HCT116 (cell line): ENCODE measurements at regions not wholly inside any gene's neighbourhood (a gene's known extent, or its start where the extent isn't known, plus 50 kb on each side); places are given as distances from the start of the nearest gene placed in this dataset.

Experiments used
- ATAC-seq: fragments of 200-7000 bp; cut with Tn5 transposase; 2 replicates; pipeline ENCODE4 v1.9.1; 2020; ENCODE audit warnings: mild to moderate bottlenecking, moderate library complexity
- BruUV-seq: library from RNA; stranded (reverse); fragments of 400-500 nt; replicated peaks from 2 replicates; lab custom pipeline; 2021; lab: Mats Ljungman, UMichigan
- CTCF ChIA-PET: fragments of 300-600 bp; sonication (Branson Sonifier 250); formaldehyde crosslinking; loops from one replicate; lab custom pipeline; 2021; ENCODE audit warnings: antibody characterized with exemption; lab: Charles Lee
- POLR2A ChIA-PET: fragments of 300-600, 350-600 bp; sonication (Branson Sonifier 250); formaldehyde crosslinking; loops from one replicate; lab custom pipeline; 2021; ENCODE audit warnings: antibody characterized with exemption; lab: Charles Lee
- RAD21 ChIA-PET, 2 experiments: fragments of 300-600 bp; sonication (Branson Sonifier 250); formaldehyde crosslinking; loops; one replicate each; lab custom pipeline; 2023; ENCODE audit warnings: low total read pairs in 2 of 2; ENCODE audit not compliant: uncharacterized antibody in 2 of 2, unreplicated experiment in 2 of 2, low non-redundant PET in 1 of 2; lab: Charles Lee
- DNase-seq: peaks from one replicate; pipeline ENCODE4 v3.0.0-alpha.2; 2010; ENCODE audit warnings: low read depth, low spot score
- H2AFZ ChIP-seq: fragments of 200-600 bp; shearing (Covaris generic), sonication (generic); 2 replicates; pipeline ENCODE4 v1.6.1; 2017; ENCODE audit warnings: low read depth, mixed run types, mixed read lengths, antibody characterized with exemption, low read length; ENCODE audit not compliant: poor library complexity, severe bottlenecking
- H3K27ac ChIP-seq: 2 replicates; pipeline ENCODE4 v1.5.1; 2012; ENCODE audit warnings: low read depth, low read length
- H3K27me3 ChIP-seq: fragments of 200-600 bp; sonication (generic); 2 replicates; pipeline ENCODE4 v1.6.1; 2016; ENCODE audit warnings: mixed run types, low read length, mixed read lengths; ENCODE audit not compliant: insufficient read depth
- H3K36me3 ChIP-seq, 2 experiments: fragments of 200-500 bp in 1 of 2; fragments of 200-600 bp in 1 of 2; sonication (Bioruptor generic) in 1 of 2; sonication (generic) in 1 of 2; 2 replicates each; pipeline versions ENCODE4 v1.5.1 to v1.6.1; 2014 to 2016; ENCODE audit warnings: low read length in 2 of 2, inconsistent platforms in 1 of 2, mixed read lengths in 1 of 2, mixed run types in 1 of 2; ENCODE audit not compliant: insufficient read depth in 2 of 2, control insufficient read depth in 1 of 2
- H3K4me1 ChIP-seq, 2 experiments: fragments of 200-600 bp in 1 of 2; sonication (generic) in 1 of 2; 2 replicates each; pipeline versions ENCODE4 v1.5.1 to v1.6.1; 2012 to 2017; ENCODE audit warnings: low read length in 2 of 2, inconsistent platforms in 1 of 2, mild to moderate bottlenecking in 1 of 2, mixed read lengths in 1 of 2, mixed run types in 1 of 2, moderate library complexity in 1 of 2; ENCODE audit not compliant: insufficient read depth in 2 of 2, control insufficient read depth in 1 of 2
- H3K4me2 ChIP-seq: fragments of 200-600 bp; sonication (generic); 2 replicates; pipeline ENCODE4 v1.6.1; 2017; ENCODE audit warnings: mixed run types, low read length, mixed read lengths
- H3K4me3 ChIP-seq, 2 experiments: fragments of 200-600 bp in 1 of 2; sonication (generic) in 1 of 2; replicated peaks in 1 of 2; 2 replicates each; pipeline ENCODE4 v1.5.1; 2011 to 2016; ENCODE audit warnings: low read length in 2 of 2, control low read depth in 1 of 2, low read depth in 1 of 2, mild to moderate bottlenecking in 1 of 2, mixed read lengths in 1 of 2, mixed run types in 1 of 2
- H3K79me2 ChIP-seq: fragments of 200-600 bp; sonication (generic); 2 replicates; pipeline ENCODE4 v1.6.1; 2017; ENCODE audit warnings: mild to moderate bottlenecking, mixed run types, low read length, moderate library complexity, mixed read lengths; ENCODE audit not compliant: insufficient read depth
- H3K9ac ChIP-seq: fragments of 200-600 bp; sonication (generic); 2 replicates; pipeline ENCODE4 v1.6.1; 2016; ENCODE audit warnings: low read length, mixed read lengths
- H3K9me2 ChIP-seq: fragments of 200-600 bp; sonication (generic), shearing (Covaris generic); 2 replicates; pipeline ENCODE4 v1.6.1; 2017; ENCODE audit warnings: mixed run types, mild to moderate bottlenecking, moderate library complexity; ENCODE audit not compliant: insufficient read depth
- H3K9me3 ChIP-seq, 2 experiments: fragments of 200-500 bp in 1 of 2; fragments of 200-600 bp in 1 of 2; sonication (Bioruptor generic) in 1 of 2; sonication (generic) in 1 of 2; 2 replicates each; pipeline ENCODE4 v1.6.1; 2014 to 2017; ENCODE audit warnings: low read length in 2 of 2, mixed read lengths in 2 of 2, inconsistent platforms in 1 of 2, low read depth in 1 of 2, mild to moderate bottlenecking in 1 of 2, mixed run types in 1 of 2, moderate library complexity in 1 of 2; ENCODE audit not compliant: control insufficient read depth in 1 of 2, insufficient read depth in 1 of 2
- H4K20me1 ChIP-seq: fragments of 200-600 bp; sonication (generic), shearing (Covaris generic); 2 replicates; pipeline ENCODE4 v1.6.1; 2017; ENCODE audit warnings: mixed run types, mild to moderate bottlenecking, moderate library complexity; ENCODE audit not compliant: insufficient read depth
- CBX3 ChIP-seq: IDR thresholded peaks from 2 replicates; pipeline ENCODE4 v1.6.1; 2012; ENCODE audit warnings: low read depth
- CEBPB ChIP-seq: IDR thresholded peaks from 2 replicates; pipeline ENCODE4 v1.6.1; 2012; ENCODE audit warnings: low read depth
- JUND ChIP-seq: IDR thresholded peaks from 2 replicates; pipeline ENCODE4 v1.6.1; 2012
- POLR2AphosphoS5 ChIP-seq: IDR thresholded peaks from 2 replicates; pipeline ENCODE4 v1.6.1; 2011; ENCODE audit warnings: mild to moderate bottlenecking, low read depth, low read length, moderate library complexity
- SIN3A ChIP-seq: IDR thresholded peaks from 2 replicates; pipeline ENCODE4 v1.6.1; 2012; ENCODE audit warnings: low read depth
- SRF ChIP-seq: IDR thresholded peaks from 2 replicates; pipeline ENCODE4 v1.6.1; 2012; ENCODE audit warnings: low read depth
- TCF7L2 ChIP-seq: IDR thresholded peaks from 2 replicates; pipeline ENCODE4 v1.7.0; 2011; ENCODE audit warnings: borderline replicate concordance, inconsistent platforms; ENCODE audit not compliant: insufficient read depth, insufficient read length; ENCODE audit errors: extremely low read depth
- YY1 ChIP-seq: IDR thresholded peaks from 2 replicates; pipeline ENCODE4 v1.6.1; 2011; ENCODE audit warnings: low read length, low read depth, moderate library complexity, mild to moderate bottlenecking; ENCODE audit not compliant: insufficient replicate concordance; ENCODE audit errors: extremely low read depth
- ZNF274 ChIP-seq: fragments of 200-500 bp; sonication (Bioruptor generic); IDR thresholded peaks from 2 replicates; pipeline ENCODE4 v1.6.1; 2014; ENCODE audit warnings: mild to moderate bottlenecking, low read depth, low read length, inconsistent platforms
- intact Hi-C: fragments of 100-400 bp; cut with micrococcal nuclease; formaldehyde crosslinking; loops from 2 replicates; pipeline ENCODE4 v1.10.0; 2022
- TF ChIP-seq, protein P1 (sequence below): IDR thresholded peaks from 2 replicates; pipeline ENCODE4 v1.6.1; 2011; ENCODE audit warnings: mild to moderate bottlenecking, low read length, moderate library complexity; ENCODE audit not compliant: insufficient replicate concordance; ENCODE audit errors: extremely low read depth

DNA sequence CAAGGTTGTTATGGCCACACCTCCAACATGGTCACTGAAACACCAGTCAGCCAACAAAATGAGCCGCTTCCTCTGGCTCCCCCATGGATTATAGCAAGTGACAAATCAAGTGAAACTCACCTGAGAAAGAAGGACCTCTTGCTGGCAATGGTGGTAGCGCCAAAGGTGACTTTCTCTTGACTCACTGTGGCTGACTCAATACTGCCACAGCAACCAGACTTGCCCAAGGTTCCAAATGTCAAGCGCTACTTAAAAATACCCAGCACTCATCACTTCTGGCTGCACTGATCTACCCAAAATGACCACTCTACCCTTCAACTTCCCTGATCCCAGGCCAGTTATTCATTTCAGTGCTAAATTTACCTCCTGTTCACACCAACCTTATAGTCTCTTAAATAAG, 495.5 kb downstream of the FOXO1 start (continued):
- TF ChIP-seq YY1 = no peak
- TF ChIP-seq, protein P1, sequence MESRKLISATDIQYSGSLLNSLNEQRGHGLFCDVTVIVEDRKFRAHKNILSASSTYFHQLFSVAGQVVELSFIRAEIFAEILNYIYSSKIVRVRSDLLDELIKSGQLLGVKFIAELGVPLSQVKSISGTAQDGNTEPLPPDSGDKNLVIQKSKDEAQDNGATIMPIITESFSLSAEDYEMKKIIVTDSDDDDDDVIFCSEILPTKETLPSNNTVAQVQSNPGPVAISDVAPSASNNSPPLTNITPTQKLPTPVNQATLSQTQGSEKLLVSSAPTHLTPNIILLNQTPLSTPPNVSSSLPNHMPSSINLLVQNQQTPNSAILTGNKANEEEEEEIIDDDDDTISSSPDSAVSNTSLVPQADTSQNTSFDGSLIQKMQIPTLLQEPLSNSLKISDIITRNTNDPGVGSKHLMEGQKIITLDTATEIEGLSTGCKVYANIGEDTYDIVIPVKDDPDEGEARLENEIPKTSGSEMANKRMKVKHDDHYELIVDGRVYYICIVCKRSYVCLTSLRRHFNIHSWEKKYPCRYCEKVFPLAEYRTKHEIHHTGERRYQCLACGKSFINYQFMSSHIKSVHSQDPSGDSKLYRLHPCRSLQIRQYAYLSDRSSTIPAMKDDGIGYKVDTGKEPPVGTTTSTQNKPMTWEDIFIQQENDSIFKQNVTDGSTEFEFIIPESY = no peak
- TF ChIP-seq JUND = peak; percentile 42; the same call in 1 of the 2 replicates
- TF ChIP-seq SIN3A = no peak
- no peak for TF ChIP-seq TCF7L2
- TF ChIP-seq CEBPB = 0 out of 2 replicates have a peak, but pooled peaks have one; percentile 29
- TF ChIP-seq, all 23 proteins: peak for 7

GRCh38 chr13:40171566-40171965, 494.9 kb downstream of the FOXO1 start:
- no peaks in the 10 kb centered on the region for H3K27me3 ChIP-seq
- H3K9ac ChIP-seq = no peak overlapping the region
- DNase-seq = no peak
- BruUV-seq = no TSS peak
- intact Hi-C loops = no loop called here
- H3K36me3 ChIP-seq = no peaks in the 10 kb centered on the region; a peak in 1 of 4 replicates
- H3K4me3 ChIP-seq = no peak overlapping the region
- H2AFZ ChIP-seq = no peak overlapping the region
- RAD21 ChIA-PET = no interaction called here
- H3K4me2 ChIP-seq = no peak overlapping the region
- no peaks in the 10 kb centered on the region for H4K20me1 ChIP-seq
- H3K9me3 ChIP-seq = no peaks in the 10 kb centered on the region
- CTCF ChIA-PET = no interaction called here
- H3K9me2 ChIP-seq = no peaks in the 10 kb centered on the region
- no peak for TF ChIP-seq POLR2AphosphoS5
- TF ChIP-seq, protein P1 = no peak
- no peak for TF ChIP-seq CBX3
- TF ChIP-seq ZNF274 = no peak
- no peak for TF ChIP-seq SRF
- H3K27ac ChIP-seq = no peak overlapping the region
- H3K4me1 ChIP-seq = peaks cover 0 to 11% of the 10 kb centered on the region in 2 experiments; a peak in 2 of 4 replicates
- POLR2A ChIA-PET = no interaction called here
- no peak for ATAC-seq
- no peaks in the 10 kb centered on the region for H3K79me2 ChIP-seq
